ENCODE measurements at regions not wholly inside any gene's neighbourhood (a gene's known extent, or its start where the extent isn't known, plus 50 kb on each side); places are given as distances from the start of the nearest gene placed in this dataset.

- TF ChIP-seq CTCF (IDR thresholded peaks at IDR 0.05; ENCODE audit: control extremely low read depth, extremely low read depth, low read depth, missing control alignments): peak; percentile 28
- ChIA-PET CTCF (interaction anchor here (0.6 to 6.4 kb wide), 32 partner anchors 10 to 581 kb away, joined by 3 to 75 read pairs (median 4); no protein-coding TSS in a partner anchor), POLR2A (interaction anchor here (0.7 kb wide), 1 partner anchor 243 kb away, joined by 4 read pairs; no protein-coding TSS in a partner anchor)
- peak; percentile 10 for DNase-seq (ENCODE audit: extremely low spot score)
Measured at GRCh38 chr2:147331790-147332419, 512.9 kb upstream of the ACVR2A start.

- ChIA-PET CTCF (interaction anchor here (0.9 to 6.4 kb wide), 16 partner anchors 11 to 582 kb away, joined by 3 to 75 read pairs (median 7); no protein-coding TSS in a partner anchor), POLR2A (no interaction called here)
- no peak for TF ChIP-seq CTCF (IDR thresholded peaks at IDR 0.05; ENCODE audit: control extremely low read depth, extremely low read depth, low read depth, missing control alignments)
- DNase-seq (ENCODE audit: extremely low spot score): no peak
Measured at GRCh38 chr2:147330925-147331324, 513.9 kb upstream of the ACVR2A start.

GRCh38 chr2:147327613-147328012 is 517.2 kb upstream of the ACVR2A start:
- DNase-seq (ENCODE audit: extremely low spot score): no peak
- POLR2A ChIA-PET: no interaction called here
- CTCF ChIA-PET: interaction anchor here (1.2 to 3.3 kb wide), 4 partner anchors 14 to 283 kb away, joined by 3 to 15 read pairs (median 4); no protein-coding TSS in a partner anchor
- no peak for TF ChIP-seq CTCF (IDR thresholded peaks at IDR 0.05; ENCODE audit: control extremely low read depth, extremely low read depth, low read depth, missing control alignments)

- ChIA-PET CTCF (no interaction called here), POLR2A (no interaction called here)
- DNase-seq (ENCODE audit: extremely low spot score): no peak
- no peak for TF ChIP-seq CTCF (IDR thresholded peaks at IDR 0.05; ENCODE audit: control extremely low read depth, extremely low read depth, low read depth, missing control alignments)
Measured at GRCh38 chr2:147325990-147326389, 518.8 kb upstream of the ACVR2A start.

GRCh38 chr2:147320146-147320545 is 524.7 kb upstream of the ACVR2A start:
- CTCF ChIA-PET: interaction anchor here (1.2 to 3.5 kb wide), 2 partner anchors 11 to 13 kb away, joined by 6 to 12 read pairs; no protein-coding TSS in a partner anchor
- no peak for TF ChIP-seq CTCF (IDR thresholded peaks at IDR 0.05; ENCODE audit: control extremely low read depth, extremely low read depth, low read depth, missing control alignments)
- DNase-seq (ENCODE audit: extremely low spot score): no peak

GRCh38 chr2:147311058-147311430 is 533.8 kb upstream of the ACVR2A start:
- ChIA-PET CTCF (interaction anchor here (0.8 to 1.3 kb wide), 3 partner anchors 20 to 226 kb away, joined by 3 read pairs; no protein-coding TSS in a partner anchor), POLR2A (no interaction called here)
- TF ChIP-seq CTCF (IDR thresholded peaks at IDR 0.05; ENCODE audit: control extremely low read depth, extremely low read depth, low read depth, missing control alignments): no peak
- DNase-seq (ENCODE audit: extremely low spot score): no peak

More at GRCh38 chr2:147320146-147320545, 524.7 kb upstream of the ACVR2A start:
- POLR2A ChIA-PET: no interaction called here
